Nephron (organoid): ENCODE measurements at regions not wholly inside any gene's neighbourhood (a gene's known extent, or its start where the extent isn't known, plus 50 kb on each side); places are given as distances from the start of the nearest gene placed in this dataset.
A peak's percentile ranks its signal among the peaks of the same experiment; 100 is the strongest.

ENCODE experiments used
- H3K27ac Mint-ChIP-seq, 3 experiments: 2 replicates each; pipeline ENCODE4 v1.8.0; 2020; ENCODE audit warnings: mixed read lengths in 3 of 3, mild to moderate bottlenecking in 2 of 3, moderate library complexity in 1 of 3
- H3K27me3 Mint-ChIP-seq: 2 replicates; pipeline ENCODE4 v1.8.0; 2021; ENCODE audit warnings: low read depth, mild to moderate bottlenecking, moderate library complexity, mixed read lengths
- H3K36me3 Mint-ChIP-seq: 2 replicates; pipeline ENCODE4 v1.8.0; 2020; ENCODE audit warnings: low read depth, mixed read lengths
- H3K4me1 Mint-ChIP-seq: 2 replicates; pipeline ENCODE4 v1.8.0; 2020; ENCODE audit warnings: mixed read lengths
- H3K4me3 Mint-ChIP-seq, 3 experiments: 2 replicates each; pipeline ENCODE4 v1.8.0; 2020; ENCODE audit warnings: mild to moderate bottlenecking in 3 of 3, mixed read lengths in 3 of 3, moderate library complexity in 2 of 3
- H3K9me3 Mint-ChIP-seq: 2 replicates; pipeline ENCODE4 v1.8.0; 2020; ENCODE audit warnings: mixed read lengths
- TF ChIP-seq, protein P1 (sequence below), 3 experiments: fragments of 200-600 bp; sonication (generic); IDR thresholded peaks; one replicate each; pipeline ENCODE4 v1.5.0; 2021; ENCODE audit warnings: antibody characterized with exemption in 3 of 3; ENCODE audit not compliant: unreplicated experiment in 3 of 3

DNA sequence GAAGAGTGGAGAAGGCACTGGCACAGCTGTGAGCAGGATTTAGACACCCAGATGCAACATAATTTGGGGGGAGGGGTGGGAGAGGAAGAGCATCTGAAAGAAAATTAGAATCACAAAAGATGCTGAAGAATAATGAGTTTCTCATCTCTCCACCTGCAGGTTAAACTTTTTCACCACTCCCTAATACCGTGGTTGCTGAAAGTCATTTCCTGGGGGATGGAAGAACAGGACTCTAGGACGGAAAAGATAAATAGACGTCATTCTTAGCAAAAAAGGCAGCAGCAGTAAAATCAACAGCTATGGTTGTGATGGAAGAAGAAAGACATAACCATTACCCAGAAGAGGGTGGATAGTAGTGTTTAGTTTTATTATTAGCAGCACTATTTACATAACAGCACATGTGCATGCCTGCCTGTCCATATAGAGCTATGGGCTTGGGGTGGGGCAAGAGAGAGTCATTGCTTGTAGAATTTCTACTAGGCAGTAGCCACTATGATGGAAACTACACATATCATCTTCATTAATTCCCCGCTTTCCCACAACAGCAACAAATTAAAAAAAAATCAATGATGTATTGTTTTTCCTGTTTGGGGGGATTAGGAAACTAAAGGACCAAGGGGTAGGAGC lies 212.2 kb downstream of the TRIB2 start:
- Mint-ChIP-seq H3K4me3 (no peak overlapping the region), H3K36me3 (no peaks in the 10 kb centered on the region), H3K27ac (peak overlapping the region in 2 of 3 experiments; percentile 50), H3K9me3 (peaks cover 2% of the 10 kb centered on the region), H3K27me3 (no peaks in the 10 kb centered on the region), H3K4me1 (peaks cover 35% of the 10 kb centered on the region)
- TF ChIP-seq, protein P1, sequence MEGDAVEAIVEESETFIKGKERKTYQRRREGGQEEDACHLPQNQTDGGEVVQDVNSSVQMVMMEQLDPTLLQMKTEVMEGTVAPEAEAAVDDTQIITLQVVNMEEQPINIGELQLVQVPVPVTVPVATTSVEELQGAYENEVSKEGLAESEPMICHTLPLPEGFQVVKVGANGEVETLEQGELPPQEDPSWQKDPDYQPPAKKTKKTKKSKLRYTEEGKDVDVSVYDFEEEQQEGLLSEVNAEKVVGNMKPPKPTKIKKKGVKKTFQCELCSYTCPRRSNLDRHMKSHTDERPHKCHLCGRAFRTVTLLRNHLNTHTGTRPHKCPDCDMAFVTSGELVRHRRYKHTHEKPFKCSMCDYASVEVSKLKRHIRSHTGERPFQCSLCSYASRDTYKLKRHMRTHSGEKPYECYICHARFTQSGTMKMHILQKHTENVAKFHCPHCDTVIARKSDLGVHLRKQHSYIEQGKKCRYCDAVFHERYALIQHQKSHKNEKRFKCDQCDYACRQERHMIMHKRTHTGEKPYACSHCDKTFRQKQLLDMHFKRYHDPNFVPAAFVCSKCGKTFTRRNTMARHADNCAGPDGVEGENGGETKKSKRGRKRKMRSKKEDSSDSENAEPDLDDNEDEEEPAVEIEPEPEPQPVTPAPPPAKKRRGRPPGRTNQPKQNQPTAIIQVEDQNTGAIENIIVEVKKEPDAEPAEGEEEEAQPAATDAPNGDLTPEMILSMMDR (IDR thresholded peaks at IDR 0.05; ENCODE audit: unreplicated experiment in 3 of 3), result no peak

DNA sequence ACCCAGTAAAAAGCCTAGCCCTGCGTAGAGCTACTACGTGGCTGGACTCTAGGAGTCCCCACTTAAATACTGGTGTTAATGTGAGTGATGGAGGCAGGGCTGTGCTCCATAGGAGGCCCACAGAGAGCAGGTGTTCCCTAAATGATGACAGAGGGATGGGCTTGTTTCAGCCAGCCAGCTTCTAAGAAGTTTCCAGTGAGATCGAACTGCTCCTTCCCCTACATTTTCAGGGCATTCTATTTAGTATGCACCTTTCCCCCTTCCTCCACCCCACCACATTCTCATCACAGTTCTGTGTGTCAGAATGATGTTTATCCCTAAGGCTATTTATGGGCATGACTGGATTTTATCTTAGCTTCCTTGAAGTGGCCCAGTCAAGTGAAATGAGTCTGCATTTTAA lies 213.0 kb downstream of the TRIB2 start:
- peak overlapping the region in 1 of 3 experiments; percentile 24 for H3K27ac Mint-ChIP-seq
- H3K4me1 Mint-ChIP-seq, result peaks cover 35% of the 10 kb centered on the region
- no peak overlapping the region for H3K4me3 Mint-ChIP-seq
- H3K36me3 Mint-ChIP-seq, result no peaks in the 10 kb centered on the region
- TF ChIP-seq, protein P1 (IDR thresholded peaks at IDR 0.05; ENCODE audit: unreplicated experiment in 3 of 3), result no peak
- peaks cover 4% of the 10 kb centered on the region for H3K27me3 Mint-ChIP-seq
- peaks cover 2% of the 10 kb centered on the region for H3K9me3 Mint-ChIP-seq

DNA sequence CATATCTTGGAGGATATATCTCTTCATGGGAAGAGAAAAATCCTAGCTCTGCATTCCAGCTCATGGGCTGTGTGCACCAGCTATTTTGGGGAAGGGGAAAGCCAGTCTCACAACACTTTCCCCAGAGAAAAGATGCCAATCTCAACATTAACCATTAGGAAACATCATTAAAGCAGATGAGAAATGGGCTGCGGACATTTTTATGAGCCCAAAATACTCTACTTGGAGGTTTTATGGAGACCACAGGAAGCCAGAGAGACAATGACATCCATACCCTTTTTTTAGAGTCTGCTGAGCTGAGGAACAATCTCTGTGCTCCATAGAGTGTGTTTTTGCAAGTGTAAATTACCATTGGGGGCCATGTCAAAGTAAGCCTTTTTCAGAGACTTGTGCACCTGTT lies 213.7 kb downstream of the TRIB2 start:
- no peaks in the 10 kb centered on the region for H3K36me3 Mint-ChIP-seq
- TF ChIP-seq, protein P1 (IDR thresholded peaks at IDR 0.05; ENCODE audit: unreplicated experiment in 3 of 3), result no peak
- peaks cover 40% of the 10 kb centered on the region for H3K4me1 Mint-ChIP-seq
- no peak overlapping the region for H3K4me3 Mint-ChIP-seq
- H3K9me3 Mint-ChIP-seq, result peaks cover 2% of the 10 kb centered on the region
- H3K27ac Mint-ChIP-seq, result no peak overlapping the region
- peaks cover 4% of the 10 kb centered on the region for H3K27me3 Mint-ChIP-seq

DNA sequence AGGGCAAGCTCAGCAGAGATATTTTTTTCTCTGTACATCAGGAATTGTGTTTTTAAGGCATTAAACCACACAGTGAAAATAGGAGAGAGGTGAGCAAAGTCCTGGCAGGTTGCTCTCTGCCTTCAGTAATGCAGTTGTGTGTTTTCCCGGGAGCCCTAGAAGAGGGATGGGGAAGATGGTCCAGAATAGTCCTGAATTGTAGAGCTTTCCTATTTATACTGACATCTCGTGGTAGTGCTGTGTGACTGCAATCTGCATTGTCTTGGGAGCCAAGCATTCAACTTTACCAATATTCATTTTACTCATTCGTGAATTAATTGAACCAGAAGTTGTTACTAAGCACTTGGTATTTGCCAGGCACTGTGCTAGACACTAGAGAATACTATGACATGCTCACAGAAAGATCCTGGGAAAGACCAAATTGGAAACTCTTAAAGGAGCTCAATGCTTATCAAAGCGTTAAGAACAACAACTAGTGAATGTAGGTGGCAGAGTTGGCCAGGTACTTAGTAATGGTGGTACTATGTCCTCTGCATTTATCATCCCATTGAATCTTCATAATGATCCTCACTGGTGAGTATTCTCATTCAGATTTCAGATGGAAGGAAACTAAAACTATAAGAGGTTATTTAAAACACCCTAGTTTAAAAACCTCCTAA lies 214.6 kb downstream of the TRIB2 start:
- Mint-ChIP-seq H3K4me1 (peaks cover 40% of the 10 kb centered on the region), H3K4me3 (no peak overlapping the region), H3K27me3 (peaks cover 4% of the 10 kb centered on the region), H3K9me3 (no peaks in the 10 kb centered on the region), H3K27ac (peak overlapping the region in 1 of 3 experiments; percentile 43), H3K36me3 (no peaks in the 10 kb centered on the region)
- TF ChIP-seq, protein P1 (IDR thresholded peaks at IDR 0.05; ENCODE audit: unreplicated experiment in 3 of 3), result peak; percentile 84 to 89 (median 88)

DNA sequence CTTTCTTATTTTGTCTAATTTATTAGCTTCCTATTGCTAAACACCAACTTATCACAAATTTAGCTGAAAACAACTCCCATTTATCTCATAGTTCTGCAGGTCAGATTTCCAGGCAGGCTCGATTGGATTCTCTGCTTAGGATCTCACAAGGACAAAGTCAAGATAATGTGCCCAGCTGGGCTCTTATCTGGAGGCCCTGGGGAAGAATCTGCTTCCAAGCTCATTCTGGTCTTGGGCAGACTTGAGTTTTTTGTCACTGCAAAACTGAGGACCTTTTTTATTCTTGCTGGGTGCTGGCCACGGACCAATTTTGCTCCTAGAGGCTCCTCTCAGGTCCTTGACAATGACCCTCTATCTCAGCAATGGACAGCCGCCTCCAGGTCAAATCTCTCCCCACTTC lies 215.5 kb downstream of the TRIB2 start:
- Mint-ChIP-seq H3K9me3 (no peaks in the 10 kb centered on the region), H3K4me1 (peaks cover 40% of the 10 kb centered on the region), H3K27ac (no peak overlapping the region), H3K4me3 (no peak overlapping the region), H3K36me3 (no peaks in the 10 kb centered on the region), H3K27me3 (peaks cover 4% of the 10 kb centered on the region)
- TF ChIP-seq, protein P1 (IDR thresholded peaks at IDR 0.05; ENCODE audit: unreplicated experiment in 3 of 3), result no peak
